Neural progenitor cell (in vitro differentiated cells): ENCODE measurements at regions not wholly inside any gene's neighbourhood (a gene's known extent, or its start where the extent isn't known, plus 50 kb on each side); places are given as distances from the start of the nearest gene placed in this dataset.

Experiments
- DNase-seq: peaks from one replicate; pipeline ENCODE4 v3.0.0-alpha.2; 2016; ENCODE audit warnings: low spot score
- H2AFZ ChIP-seq: fragments of 200-600 bp; sonication (generic); replicated peaks from 2 replicates; pipeline ENCODE4 v1.6.1; 2016; ENCODE audit warnings: antibody characterized with exemption
- H3F3A ChIP-seq: fragments of 200-600 bp; sonication (generic); 2 replicates; pipeline ENCODE4 v1.6.1; 2016; ENCODE audit warnings: antibody characterized with exemption, low read depth
- H3K27ac ChIP-seq: fragments of 200-600 bp; sonication (generic); 2 replicates; pipeline ENCODE4 v1.5.1; 2016; ENCODE audit warnings: mild to moderate bottlenecking
- H3K27me3 ChIP-seq: fragments of 200-600 bp; sonication (generic); 2 replicates; pipeline ENCODE4 v1.6.1; 2016; ENCODE audit warnings: mild to moderate bottlenecking, moderate library complexity
- H3K36me3 ChIP-seq: fragments of 200-600 bp; sonication (generic); 2 replicates; pipeline ENCODE4 v1.5.1; 2016
- H3K4me1 ChIP-seq: fragments of 200-600 bp; sonication (generic); 2 replicates; pipeline ENCODE4 v1.6.1; 2016; ENCODE audit warnings: mixed run types
- H3K4me2 ChIP-seq: fragments of 200-600 bp; sonication (generic); 2 replicates; pipeline ENCODE4 v1.6.1; 2016
- H3K4me3 ChIP-seq: fragments of 200-600 bp; sonication (generic); 2 replicates; pipeline ENCODE4 v1.5.1; 2016
- H3K79me2 ChIP-seq: fragments of 200-600 bp; sonication (generic); 2 replicates; pipeline ENCODE4 v1.6.1; 2016; ENCODE audit warnings: low read depth
- H3K9ac ChIP-seq: fragments of 200-600 bp; sonication (generic); 2 replicates; pipeline ENCODE4 v1.6.1; 2016
- H3K9me3 ChIP-seq: fragments of 200-600 bp; sonication (generic); 2 replicates; pipeline ENCODE4 v1.5.1; 2016; ENCODE audit warnings: low read depth
- H4K20me1 ChIP-seq: fragments of 200-600 bp; sonication (generic); 2 replicates; pipeline ENCODE4 v1.6.1; 2016; ENCODE audit warnings: low read depth
- H3K27ac Mint-ChIP-seq: 3 replicates; pipeline ENCODE4 v1.8.0; 2021; ENCODE audit warnings: mixed read lengths
- H3K27me3 Mint-ChIP-seq: 2 replicates; pipeline ENCODE4 v1.8.0; 2022; ENCODE audit warnings: low read depth, mild to moderate bottlenecking, inconsistent platforms, moderate library complexity, mixed read lengths; ENCODE audit not compliant: insufficient read depth
- H3K36me3 Mint-ChIP-seq: 3 replicates; pipeline ENCODE4 v1.8.0; 2021; ENCODE audit warnings: mixed read lengths
- H3K4me1 Mint-ChIP-seq: 3 replicates; pipeline ENCODE4 v1.8.0; 2021; ENCODE audit warnings: mixed read lengths
- H3K4me3 Mint-ChIP-seq: 3 replicates; pipeline ENCODE4 v1.8.0; 2021; ENCODE audit warnings: mild to moderate bottlenecking, moderate library complexity, mixed read lengths
- H3K9me3 Mint-ChIP-seq: 3 replicates; pipeline ENCODE4 v1.8.0; 2020; ENCODE audit warnings: mixed read lengths
- CTCF ChIP-seq: fragments of 200-600 bp; sonication (generic); IDR thresholded peaks from 2 replicates; pipeline ENCODE4 v1.5.1; 2017; ENCODE audit warnings: antibody characterized with exemption, mild to moderate bottlenecking
- EZH2 ChIP-seq: fragments of 200-600 bp; sonication (generic); IDR thresholded peaks from 2 replicates; pipeline ENCODE4 v1.6.1; 2017; ENCODE audit warnings: antibody characterized with exemption, mild to moderate bottlenecking, moderate library complexity
- EZH2phosphoT487 ChIP-seq: fragments of 200-600 bp; sonication (generic); IDR thresholded peaks from 2 replicates; pipeline ENCODE4 v1.6.1; 2017; ENCODE audit warnings: antibody characterized with exemption

- Mint-ChIP-seq H3K4me1 (peaks cover 11% of the 10 kb centered on the region), H3K27ac (no peak overlapping the region)
- H3K9me3 ChIP-seq: no peaks in the 10 kb centered on the region
These were observed 102.2 kb upstream of the TUT7 start for GRCh38 chr9:86456416-86456815.

GRCh38 chr9:86454701-86455615, 100.7 kb upstream of the TUT7 start:
- H3K27me3 Mint-ChIP-seq: no peaks in the 10 kb centered on the region
- H2AFZ ChIP-seq: peak overlapping the region; percentile 58

More at GRCh38 chr9:86456416-86456815, 102.2 kb upstream of the TUT7 start:
- no peak for DNase-seq
- Histone ChIP-seq H2AFZ (no peak overlapping the region), H3K4me2 (no peak overlapping the region), H3K4me1 (peaks cover 16% of the 10 kb centered on the region), H3K36me3 (no peaks in the 10 kb centered on the region), H3K27ac (no peak overlapping the region), H3F3A (no peaks in the 10 kb centered on the region), H3K9ac (no peak overlapping the region), H3K4me3 (no peak overlapping the region), H3K79me2 (no peaks in the 10 kb centered on the region), H3K27me3 (no peaks in the 10 kb centered on the region), H4K20me1 (no peaks in the 10 kb centered on the region)
- H3K27me3 Mint-ChIP-seq: no peaks in the 10 kb centered on the region
- no peaks in the 10 kb centered on the region for H3K9me3 Mint-ChIP-seq
- H3K4me3 Mint-ChIP-seq: no peak overlapping the region
- no peak for TF ChIP-seq EZH2phosphoT487
- TF ChIP-seq EZH2: no peak
- no peak for TF ChIP-seq CTCF
- no peaks in the 10 kb centered on the region for H3K36me3 Mint-ChIP-seq

GRCh38 chr9:86452201-86452828, 98.1 kb upstream of the TUT7 start:
- no peak overlapping the region for H3K4me3 Mint-ChIP-seq

More at GRCh38 chr9:86454701-86455615, 100.7 kb upstream of the TUT7 start:
- DNase-seq: no peak
- Mint-ChIP-seq H3K4me1 (peaks cover 11% of the 10 kb centered on the region), H3K36me3 (no peaks in the 10 kb centered on the region), H3K4me3 (no peak overlapping the region), H3K27ac (no peak overlapping the region), H3K9me3 (no peaks in the 10 kb centered on the region)
- peaks cover 16% of the 10 kb centered on the region for H3K4me1 ChIP-seq
- H3K9me3 ChIP-seq: no peaks in the 10 kb centered on the region
- no peak overlapping the region for H3K27ac ChIP-seq
- no peak overlapping the region for H3K4me2 ChIP-seq
- TF ChIP-seq CTCF: no peak
- TF ChIP-seq EZH2phosphoT487: no peak
- TF ChIP-seq EZH2: no peak
- no peak overlapping the region for H3K4me3 ChIP-seq
- H3K79me2 ChIP-seq: no peaks in the 10 kb centered on the region
- no peak overlapping the region for H3K9ac ChIP-seq
- H3K36me3 ChIP-seq: no peaks in the 10 kb centered on the region
- no peaks in the 10 kb centered on the region for H3K27me3 ChIP-seq
- no peaks in the 10 kb centered on the region for H4K20me1 ChIP-seq
- H3F3A ChIP-seq: no peaks in the 10 kb centered on the region

More at GRCh38 chr9:86452201-86452828, 98.1 kb upstream of the TUT7 start:
- no peaks in the 10 kb centered on the region for H3K4me1 ChIP-seq
- H3K27me3 Mint-ChIP-seq: no peaks in the 10 kb centered on the region
- no peak overlapping the region for H2AFZ ChIP-seq
- no peaks in the 10 kb centered on the region for H3K9me3 Mint-ChIP-seq
- DNase-seq: no peak
- no peaks in the 10 kb centered on the region for H3K36me3 Mint-ChIP-seq
- H3K9ac ChIP-seq: no peak overlapping the region
- no peaks in the 10 kb centered on the region for H3K79me2 ChIP-seq
- no peak overlapping the region for H3K27ac ChIP-seq
- H3K36me3 ChIP-seq: no peaks in the 10 kb centered on the region
- H3K27me3 ChIP-seq: no peaks in the 10 kb centered on the region
- H3K9me3 ChIP-seq: no peaks in the 10 kb centered on the region
- no peak overlapping the region for H3K27ac Mint-ChIP-seq
- H3K4me1 Mint-ChIP-seq: no peaks in the 10 kb centered on the region
- no peaks in the 10 kb centered on the region for H3F3A ChIP-seq
- TF ChIP-seq EZH2phosphoT487: no peak
- no peak for TF ChIP-seq EZH2
- TF ChIP-seq CTCF: no peak
- H3K4me3 ChIP-seq: no peak overlapping the region
- H4K20me1 ChIP-seq: no peaks in the 10 kb centered on the region
- H3K4me2 ChIP-seq: no peak overlapping the region
